Epithelial cell of esophagus (primary cell): ENCODE measurements at regions not wholly inside any gene's neighbourhood (a gene's known extent, or its start where the extent isn't known, plus 50 kb on each side); places are given as distances from the start of the nearest gene placed in this dataset.
A peak's percentile ranks its signal among the peaks of the same experiment; 100 is the strongest.

ENCODE experiments used
- DNase-seq: peaks from one replicate; pipeline ENCODE4 v3.0.0; 2010; ENCODE audit warnings: low read depth
- H3K4me3 ChIP-seq: 2 replicates; pipeline ENCODE4 v1.5.1; 2011; ENCODE audit warnings: mild to moderate bottlenecking, low read length, control low read depth
- TF ChIP-seq, protein P1 (sequence below): IDR thresholded peaks from 2 replicates; pipeline ENCODE4 v1.5.1; 2011; ENCODE audit warnings: low read depth, mild to moderate bottlenecking, low read length, control low read depth, inconsistent platforms; ENCODE audit not compliant: insufficient read depth; ENCODE audit errors: missing control alignments

DNA sequence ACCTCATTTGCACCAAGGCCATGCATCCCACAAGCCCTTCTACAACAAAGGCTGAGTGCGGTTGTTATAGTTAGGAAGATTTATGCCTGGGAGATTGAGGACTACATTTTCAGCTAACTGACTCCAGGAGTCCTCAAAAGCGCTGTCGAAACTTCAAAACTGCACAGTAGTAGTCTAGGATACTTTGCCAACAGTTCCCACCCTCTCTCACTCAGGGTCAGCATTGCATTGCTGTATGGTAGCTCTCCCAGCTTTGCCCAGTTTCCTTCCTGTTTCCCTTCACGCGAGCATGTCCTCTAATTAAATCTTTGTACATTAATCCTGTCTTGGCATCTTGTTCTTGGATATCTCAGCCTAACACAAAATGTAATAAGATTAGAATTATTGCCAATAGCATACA, 420.6 kb upstream of the UBE2E3 start:
- TF ChIP-seq, protein P1, sequence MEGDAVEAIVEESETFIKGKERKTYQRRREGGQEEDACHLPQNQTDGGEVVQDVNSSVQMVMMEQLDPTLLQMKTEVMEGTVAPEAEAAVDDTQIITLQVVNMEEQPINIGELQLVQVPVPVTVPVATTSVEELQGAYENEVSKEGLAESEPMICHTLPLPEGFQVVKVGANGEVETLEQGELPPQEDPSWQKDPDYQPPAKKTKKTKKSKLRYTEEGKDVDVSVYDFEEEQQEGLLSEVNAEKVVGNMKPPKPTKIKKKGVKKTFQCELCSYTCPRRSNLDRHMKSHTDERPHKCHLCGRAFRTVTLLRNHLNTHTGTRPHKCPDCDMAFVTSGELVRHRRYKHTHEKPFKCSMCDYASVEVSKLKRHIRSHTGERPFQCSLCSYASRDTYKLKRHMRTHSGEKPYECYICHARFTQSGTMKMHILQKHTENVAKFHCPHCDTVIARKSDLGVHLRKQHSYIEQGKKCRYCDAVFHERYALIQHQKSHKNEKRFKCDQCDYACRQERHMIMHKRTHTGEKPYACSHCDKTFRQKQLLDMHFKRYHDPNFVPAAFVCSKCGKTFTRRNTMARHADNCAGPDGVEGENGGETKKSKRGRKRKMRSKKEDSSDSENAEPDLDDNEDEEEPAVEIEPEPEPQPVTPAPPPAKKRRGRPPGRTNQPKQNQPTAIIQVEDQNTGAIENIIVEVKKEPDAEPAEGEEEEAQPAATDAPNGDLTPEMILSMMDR: no peak
- no peak overlapping the region for H3K4me3 ChIP-seq
- DNase-seq: no peak

DNA sequence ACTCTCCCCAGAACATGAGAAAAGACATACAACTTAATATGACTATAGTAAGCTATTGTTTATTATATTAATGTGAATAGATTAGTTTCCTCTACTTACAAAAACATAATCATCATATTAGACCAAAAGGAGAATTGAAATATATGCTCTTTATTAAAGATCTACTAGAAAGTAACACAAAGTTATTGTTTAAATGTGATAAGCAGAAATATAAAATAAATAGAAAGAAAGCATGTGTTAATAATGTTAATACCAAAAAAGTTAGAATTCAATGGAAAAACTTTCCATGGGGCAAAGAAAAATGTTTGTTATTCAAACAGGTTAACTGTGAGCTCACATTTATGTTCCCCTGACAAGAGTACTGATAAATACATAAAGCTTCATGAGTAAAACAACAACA, 421.4 kb upstream of the UBE2E3 start:
- TF ChIP-seq, protein P1: no peak
- no peak overlapping the region for H3K4me3 ChIP-seq
- no peak for DNase-seq

DNA sequence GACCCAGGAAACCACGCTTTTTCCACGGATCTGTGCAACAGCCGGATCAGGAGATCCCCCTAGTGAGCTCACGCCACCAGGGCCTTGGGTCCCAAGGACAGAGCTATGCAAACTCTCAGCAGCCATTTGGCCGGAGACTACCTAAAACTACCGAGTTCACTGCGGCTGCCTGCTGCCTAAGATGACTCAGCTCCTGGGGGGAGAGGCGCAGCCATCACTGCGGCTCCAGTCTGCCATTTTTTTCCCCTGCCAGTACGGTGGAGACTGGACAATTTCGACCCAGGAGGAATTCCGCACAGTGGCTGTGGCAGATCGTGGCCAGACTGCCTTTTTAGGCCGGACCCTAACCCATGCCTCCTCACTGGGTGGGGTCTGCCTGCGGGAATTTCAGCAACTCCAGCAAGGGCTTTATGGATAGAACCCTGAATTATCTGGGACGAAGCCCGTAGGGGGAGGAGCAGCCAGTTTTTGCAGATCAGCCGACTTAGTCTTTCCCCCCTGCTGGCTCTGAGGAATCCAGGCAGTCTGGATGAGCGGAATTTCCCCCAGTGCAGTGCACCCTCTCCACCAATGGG, 424.9 kb upstream of the UBE2E3 start:
- no peak for DNase-seq
- TF ChIP-seq, protein P1: no peak
- no peak overlapping the region for H3K4me3 ChIP-seq

DNA sequence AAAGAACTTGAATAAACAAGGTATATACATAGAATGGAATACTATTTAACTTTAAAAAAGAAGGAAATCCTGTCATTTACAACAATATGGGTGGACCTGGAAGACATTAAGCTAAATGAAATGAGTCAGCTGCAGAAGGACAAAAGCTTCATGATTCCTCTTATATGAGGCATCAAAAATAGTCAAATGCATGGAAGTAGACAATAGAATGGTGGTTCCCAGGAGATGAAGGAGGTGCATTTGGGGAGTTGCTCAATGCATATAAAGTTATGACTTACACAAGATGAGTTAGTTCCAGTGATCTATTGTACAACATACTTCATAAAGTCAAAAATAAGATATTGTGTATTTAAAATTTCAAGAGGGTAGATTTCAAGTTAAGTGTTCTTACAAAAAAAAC, 426.1 kb upstream of the UBE2E3 start:
- TF ChIP-seq, protein P1: no peak

DNA sequence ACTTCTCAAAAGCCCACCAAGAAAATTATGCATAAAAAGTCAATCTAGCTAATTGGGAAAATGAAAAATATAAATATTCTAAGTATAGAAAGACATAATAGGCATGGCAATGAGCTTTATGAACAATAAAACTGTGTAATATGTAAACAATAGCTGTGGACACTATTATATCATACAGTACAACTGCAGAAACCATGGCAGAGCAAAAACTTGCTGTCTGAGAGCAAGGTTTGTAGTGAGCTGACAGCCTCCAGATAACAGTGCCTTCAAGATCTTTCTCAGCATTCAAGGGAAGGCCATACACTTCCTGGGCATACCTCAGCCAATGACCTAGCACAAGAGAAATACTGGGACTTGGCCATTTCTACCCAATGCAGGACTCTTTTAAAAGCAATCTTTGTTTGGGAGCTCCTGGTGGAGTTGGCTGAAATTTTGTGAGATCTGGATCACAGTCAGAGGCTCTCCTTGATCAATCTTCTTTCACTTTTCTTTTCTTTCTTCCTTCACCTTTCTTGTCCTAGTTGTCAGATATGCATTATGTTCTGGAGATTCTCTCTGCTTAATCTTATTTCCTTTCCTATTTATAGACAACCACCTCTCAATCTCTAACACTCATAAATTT, 427.2 kb upstream of the UBE2E3 start:
- no peak overlapping the region for H3K4me3 ChIP-seq
- DNase-seq: no peak
- TF ChIP-seq, protein P1: no peak

More for the DNA sequence above, 426.1 kb upstream of the UBE2E3 start:
- no peak overlapping the region for H3K4me3 ChIP-seq
- peak; percentile 65 for DNase-seq

DNA sequence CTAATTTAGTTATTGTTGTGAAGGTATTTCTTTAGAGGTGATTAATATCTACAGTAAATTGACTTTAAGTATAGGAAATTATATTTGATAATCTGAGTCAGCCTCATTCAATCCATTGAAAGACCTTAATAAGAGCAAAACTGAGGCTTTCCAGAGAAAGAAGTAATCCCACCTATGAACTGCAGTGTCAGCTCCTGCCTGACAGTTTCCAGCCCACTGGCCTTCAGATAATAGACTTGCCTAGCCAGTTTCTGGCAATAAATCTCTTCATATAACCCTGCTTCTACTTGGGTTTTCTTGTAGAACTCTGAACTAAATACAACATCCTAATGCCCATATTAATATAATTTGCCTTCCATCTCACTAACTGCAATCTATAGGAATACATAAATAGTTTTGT, 437.9 kb upstream of the UBE2E3 start:
- H3K4me3 ChIP-seq: no peak overlapping the region
- DNase-seq: no peak
- TF ChIP-seq, protein P1: no peak

DNA sequence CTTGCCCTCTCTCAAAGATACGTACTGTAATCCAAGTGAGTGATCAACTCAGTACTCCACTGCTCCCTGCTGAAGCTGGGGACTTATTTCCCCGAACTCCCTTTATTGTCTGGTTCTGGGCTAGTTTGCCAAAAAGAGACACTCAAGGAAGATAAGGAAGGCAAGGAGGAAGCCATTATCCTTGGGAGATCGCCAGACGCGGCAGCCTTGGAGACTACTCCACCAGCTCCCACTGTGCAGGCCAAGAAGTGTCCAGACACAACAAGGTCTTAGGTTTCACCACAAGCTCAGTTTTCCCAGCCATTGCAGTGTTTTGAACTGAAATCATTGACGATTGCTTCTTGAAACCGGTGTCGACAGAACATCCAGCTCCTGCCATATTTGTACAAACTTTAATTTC, 439.6 kb upstream of the UBE2E3 start:
- DNase-seq: no peak
- TF ChIP-seq, protein P1: no peak
- no peak overlapping the region for H3K4me3 ChIP-seq
